ENCODE measurements at regions not wholly inside any gene's neighbourhood (a gene's known extent, or its start where the extent isn't known, plus 50 kb on each side); places are given as distances from the start of the nearest gene placed in this dataset.
A peak's percentile ranks its signal among the peaks of the same experiment; 100 is the strongest.

DNA sequence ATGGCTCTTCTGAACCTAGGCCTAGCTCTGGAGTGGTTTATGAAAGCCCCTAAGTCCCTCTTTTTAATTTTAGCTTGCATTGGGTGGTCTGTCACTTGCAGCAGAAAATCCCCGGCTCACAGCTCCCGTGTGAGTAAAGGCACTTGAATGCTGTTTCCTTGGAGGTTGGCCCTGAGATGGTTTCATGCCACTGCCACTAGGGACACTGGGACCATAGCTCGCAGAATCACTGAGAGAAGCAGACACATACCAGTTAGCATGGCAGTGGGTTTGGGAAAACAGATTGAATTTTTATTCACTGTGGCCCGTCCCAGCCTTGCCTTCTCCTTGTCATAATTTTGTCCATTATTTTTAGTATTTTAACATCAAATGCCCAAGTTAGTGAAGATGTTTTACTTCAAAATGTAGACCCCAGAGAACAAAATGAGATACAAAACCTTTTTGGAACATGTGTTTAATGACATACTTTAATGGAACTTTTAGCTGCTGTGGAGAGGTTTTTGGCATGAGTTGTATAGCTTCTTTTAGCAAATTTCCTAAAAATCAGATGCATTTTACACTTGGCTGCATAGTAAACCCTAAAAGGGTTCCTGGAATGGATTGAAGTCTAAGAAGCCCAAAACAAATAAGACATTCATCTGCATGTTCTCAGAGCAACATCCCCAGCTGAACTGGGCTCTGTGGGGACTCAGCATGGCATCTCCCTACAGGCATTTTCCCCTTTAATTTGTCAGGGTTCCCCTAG is 259.7 kb upstream of the PITRM1 start:
- DNase-seq: peak in 2 of 56 donors; percentile 8 to 18

DNA sequence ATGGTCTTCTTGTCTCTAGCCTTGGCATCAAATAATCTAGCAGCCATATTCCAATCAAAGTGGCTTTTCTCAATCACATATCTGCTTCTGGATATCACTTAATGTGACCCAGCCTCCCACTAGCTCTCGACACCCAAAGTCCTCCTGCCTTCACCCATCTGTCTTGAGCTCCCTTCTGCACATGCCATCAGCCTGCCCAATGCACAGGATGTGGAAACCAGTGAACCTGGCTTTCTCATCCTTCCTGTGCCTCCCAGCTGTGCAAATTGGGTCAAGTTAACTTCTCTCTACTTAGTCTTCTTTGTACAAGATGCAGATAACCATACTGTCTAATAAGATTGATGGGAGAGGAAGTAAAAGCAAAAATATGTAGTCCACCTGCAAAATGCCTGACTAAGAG is 257.9 kb upstream of the PITRM1 start:
- no peak for DNase-seq

DNA sequence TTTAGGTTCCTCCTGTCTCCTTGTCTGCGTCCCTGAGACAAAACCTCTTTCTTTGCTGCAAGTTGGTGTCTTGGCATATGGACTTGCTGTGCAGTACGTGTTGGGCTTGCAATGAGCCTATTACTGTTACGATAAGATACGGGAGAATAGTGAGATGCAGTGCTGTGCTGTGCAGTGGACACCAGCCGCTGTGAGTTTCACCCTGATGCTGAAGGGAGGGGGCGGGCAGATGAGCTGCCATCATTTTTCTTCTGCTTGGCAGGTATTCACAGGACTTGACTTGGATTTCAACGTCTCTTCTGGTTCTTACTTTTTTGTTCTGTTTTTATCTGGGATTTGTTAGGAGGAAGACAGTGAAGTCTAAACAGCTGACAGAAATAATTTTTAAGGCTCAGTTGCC is 257.1 kb upstream of the PITRM1 start:
- DNase-seq: no peak

DNA sequence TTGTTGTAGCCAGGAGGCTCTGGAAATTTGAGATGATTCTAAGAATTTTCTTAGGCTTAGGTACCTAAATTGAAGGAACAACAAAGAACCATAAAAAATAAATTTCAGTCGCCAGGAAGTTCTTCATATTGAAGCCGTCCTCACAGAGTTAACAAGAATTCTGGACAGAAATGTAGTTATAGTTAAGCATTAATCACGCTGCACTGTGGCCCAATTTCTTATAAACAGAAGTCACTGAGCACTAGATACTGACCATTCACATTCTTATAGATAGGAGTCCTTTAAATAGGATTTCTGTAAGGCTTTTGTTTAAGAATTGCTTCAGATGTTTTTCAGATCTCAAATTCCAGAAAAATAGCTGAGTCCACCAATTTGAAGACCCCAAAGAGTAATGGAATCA is 256.2 kb upstream of the PITRM1 start:
- DNase-seq: no peak

DNA sequence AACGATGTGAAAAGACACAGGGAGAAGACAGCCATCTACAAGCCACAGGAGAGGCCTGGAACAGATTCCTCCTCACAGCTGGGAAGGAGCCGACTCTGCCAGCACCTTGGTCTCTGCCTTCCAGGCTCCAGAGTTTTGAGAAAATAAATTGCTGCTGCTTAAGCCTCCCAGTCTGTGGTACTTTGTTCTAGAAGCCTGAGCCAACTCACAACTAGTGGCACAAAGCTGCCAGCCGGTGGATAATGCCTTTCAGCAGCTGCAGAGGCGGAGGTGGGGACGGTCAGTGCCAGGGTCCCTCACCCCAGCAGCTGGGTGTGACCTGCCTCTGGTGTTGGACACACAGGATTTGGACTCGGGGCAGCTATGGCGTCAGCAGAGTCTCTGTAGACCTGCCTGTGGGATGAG is 255.4 kb upstream of the PITRM1 start:
- no peak for DNase-seq

DNA sequence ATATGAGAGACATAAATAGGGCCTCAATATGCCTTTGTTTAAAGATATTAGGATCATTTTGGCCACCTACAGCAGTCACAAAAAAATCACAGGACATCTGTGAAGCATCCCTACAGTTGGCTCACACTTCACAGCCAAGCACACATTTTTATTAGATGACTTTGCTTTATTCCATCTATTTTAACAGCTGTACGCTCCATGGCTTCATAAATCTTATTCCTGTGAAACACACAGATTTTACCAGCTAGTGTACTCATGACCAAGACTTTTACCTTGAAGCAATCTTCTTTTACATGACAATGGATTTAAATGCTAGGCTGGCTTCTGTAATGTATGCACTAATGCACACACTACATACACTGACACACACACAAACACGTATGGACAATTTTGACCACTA is 254.8 kb upstream of the PITRM1 start:
- DNase-seq: no peak

DNA sequence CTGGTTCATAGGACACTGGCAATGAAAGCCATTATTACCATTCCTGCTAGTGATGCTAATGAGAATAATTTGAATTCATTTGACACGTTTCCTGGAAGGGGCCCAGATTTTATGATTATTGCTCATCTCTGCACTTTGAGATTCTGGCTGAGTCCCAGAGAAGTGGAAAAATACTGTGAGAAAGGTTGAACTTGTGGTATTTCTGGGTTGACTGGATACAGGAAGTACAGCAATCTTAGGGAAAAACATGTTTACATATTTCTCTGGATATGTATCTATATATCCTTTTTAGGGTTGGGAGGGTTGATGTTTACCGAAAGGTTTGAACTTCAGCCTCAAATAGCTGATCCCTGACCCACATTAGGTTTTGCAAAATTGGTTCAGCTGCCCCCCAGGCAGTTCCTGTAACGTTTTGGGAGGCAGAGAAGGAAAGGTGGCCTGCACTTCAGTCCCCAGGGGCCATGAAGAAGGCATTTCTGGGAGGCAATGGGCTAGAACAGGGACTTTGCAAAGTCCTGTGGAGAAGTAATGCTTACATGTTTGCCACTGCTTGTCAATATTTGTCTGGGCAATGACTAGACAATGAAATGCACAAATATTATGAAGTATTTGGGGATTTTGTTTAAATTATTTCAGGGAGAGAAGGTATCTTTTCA is 253.7 kb upstream of the PITRM1 start:
- DNase-seq: no peak

DNA sequence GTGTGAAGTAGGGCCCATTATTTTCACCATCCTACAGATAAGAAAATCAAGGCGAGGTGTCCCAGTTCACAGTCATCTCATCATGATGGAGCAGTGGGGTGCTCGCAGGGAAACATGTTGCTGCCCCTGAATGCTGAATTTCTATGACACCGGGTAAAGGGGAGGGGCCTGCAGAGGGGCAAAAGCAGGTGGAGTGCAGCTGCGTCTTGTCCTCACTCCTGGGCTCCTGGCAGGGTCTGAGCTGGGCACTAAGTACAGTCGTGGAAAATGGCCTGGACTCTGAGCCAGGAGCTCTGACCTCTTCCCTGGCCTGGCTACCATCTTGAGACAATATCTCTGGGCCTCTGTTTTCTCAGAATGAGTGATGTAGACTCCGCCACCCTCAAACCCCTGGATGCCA is 253.1 kb upstream of the PITRM1 start:
- no peak for DNase-seq

DNA sequence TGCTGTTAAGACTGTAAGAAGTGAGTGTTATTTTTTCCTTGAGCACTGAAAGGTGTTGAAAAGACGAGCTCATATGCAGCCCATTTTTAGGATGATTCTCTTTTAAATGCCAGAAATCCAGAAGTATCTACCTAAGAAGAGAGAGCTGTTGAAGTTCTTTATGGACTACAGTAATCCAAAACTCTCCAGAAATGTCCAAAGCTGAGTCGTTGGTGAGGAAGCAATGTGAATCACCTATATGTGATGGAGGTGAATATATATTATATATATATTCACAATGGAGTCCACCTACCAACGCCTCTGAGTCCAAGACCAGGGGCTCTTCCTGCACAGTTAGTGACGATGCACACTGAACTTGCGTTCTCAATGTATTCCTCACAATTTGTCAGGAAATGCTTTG is 252.7 kb upstream of the PITRM1 start:
- no peak for DNase-seq

DNA sequence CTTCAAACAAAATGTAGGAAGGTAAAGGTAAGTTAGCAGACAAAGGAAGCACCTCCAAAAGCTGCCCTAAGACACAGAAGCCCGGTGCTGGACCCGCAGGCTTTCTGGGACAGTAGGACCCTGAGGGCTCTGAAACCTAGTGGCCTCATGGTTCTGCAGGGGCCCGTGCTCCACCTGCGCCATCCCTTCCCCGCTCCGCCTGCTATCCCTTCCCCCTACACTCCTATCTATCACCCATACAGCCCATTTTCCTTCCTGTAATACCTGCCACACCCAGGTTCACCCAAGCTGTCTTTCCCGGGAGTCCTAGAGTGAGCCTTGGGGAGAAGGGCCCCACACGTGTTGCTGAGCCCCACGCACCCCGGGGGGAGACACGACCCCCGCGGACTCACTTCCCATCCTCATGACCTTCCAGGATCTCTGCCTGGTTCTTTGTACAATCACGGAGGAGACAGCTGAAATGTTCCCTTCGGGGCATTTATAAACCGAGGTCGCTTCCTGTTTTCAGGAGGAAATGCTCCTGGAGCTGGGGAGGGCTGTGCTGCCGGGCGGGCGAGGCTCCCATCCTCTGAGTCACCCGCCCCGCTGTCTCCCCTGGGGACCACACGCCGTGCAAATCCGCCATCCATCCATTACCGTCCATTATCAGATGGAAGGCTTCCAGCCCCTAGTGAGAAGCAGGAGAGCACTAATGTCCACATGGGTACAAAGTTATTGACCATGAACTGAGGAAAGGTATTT is 251.7 kb upstream of the PITRM1 start:
- peak in 1 of 56 donors; percentile 10 for DNase-seq

DNA sequence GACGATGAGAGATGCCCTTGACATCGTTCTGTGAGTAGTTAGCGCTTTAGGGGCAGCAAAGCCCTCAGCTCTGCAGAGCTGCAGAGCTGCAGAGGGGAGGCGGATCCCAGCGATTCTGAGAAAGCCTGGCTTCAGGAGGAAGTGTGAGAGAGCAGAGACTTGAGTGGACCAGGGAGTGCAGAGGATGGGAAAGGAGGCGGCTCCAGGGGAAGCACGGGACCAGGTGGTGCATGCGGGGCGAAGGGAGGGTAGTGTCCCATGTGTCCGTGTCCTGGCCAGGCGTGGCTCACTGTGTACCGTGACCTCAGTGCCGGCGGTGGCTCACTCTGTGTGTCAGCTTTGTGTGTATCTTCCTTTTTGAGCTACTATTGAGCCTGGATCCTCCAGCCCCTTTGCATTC is 250.8 kb upstream of the PITRM1 start:
- no peak for DNase-seq

DNA sequence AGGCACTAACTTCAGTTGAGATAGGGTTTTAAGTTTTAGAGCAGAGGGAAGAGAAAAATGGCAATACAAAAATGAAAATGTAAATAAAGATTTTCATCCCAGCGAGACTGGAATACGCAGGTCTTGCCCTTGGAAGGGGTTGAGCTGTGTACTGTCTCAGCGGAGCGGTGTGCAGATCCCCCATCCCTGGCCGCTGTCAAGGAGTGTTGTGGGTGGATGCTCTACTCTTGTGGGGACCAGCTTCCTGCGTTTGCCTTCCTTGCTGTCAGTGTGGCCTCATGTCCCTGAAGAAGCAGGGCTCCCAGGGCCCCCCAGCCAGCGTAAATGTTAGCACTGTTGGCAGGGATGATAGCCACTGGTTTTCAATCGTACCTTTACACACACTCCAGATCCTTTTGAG is 249.7 kb upstream of the PITRM1 start:
- DNase-seq: no peak

DNA sequence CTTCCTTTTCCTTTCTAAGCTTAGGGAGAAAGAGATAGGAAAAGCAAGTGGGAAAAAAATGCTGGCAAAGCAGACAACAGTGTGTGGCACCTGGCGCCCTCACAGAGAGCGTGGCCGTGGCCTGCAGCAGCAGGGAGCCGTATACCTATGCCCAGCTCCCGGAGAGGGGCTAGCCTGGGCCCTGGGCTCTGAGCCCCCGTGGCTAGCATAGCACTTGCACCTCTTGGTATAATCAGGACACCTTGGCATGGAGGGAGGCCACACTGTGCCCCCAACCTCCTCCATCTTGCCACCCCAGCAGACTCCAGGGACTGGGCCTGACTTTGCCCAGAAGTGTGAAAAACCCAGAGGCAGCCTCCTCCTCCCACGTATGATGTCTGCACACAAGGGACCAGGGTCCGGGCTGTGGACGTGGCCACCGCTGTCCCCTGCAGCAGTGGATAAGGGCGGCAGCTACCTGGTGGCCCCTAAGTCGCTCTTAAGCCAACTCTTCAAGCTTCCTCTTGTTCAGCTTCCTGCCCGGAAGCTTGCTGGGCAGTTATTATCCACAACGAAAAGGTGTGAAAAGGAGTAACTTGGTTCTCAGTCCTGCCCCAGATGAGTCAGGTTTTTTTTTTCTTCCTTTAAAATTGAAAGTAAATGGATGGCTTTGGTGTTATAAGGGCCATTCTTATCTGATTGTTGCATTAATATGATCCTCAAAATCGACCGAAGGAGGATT is 249.1 kb upstream of the PITRM1 start:
- DNase-seq: no peak

DNA sequence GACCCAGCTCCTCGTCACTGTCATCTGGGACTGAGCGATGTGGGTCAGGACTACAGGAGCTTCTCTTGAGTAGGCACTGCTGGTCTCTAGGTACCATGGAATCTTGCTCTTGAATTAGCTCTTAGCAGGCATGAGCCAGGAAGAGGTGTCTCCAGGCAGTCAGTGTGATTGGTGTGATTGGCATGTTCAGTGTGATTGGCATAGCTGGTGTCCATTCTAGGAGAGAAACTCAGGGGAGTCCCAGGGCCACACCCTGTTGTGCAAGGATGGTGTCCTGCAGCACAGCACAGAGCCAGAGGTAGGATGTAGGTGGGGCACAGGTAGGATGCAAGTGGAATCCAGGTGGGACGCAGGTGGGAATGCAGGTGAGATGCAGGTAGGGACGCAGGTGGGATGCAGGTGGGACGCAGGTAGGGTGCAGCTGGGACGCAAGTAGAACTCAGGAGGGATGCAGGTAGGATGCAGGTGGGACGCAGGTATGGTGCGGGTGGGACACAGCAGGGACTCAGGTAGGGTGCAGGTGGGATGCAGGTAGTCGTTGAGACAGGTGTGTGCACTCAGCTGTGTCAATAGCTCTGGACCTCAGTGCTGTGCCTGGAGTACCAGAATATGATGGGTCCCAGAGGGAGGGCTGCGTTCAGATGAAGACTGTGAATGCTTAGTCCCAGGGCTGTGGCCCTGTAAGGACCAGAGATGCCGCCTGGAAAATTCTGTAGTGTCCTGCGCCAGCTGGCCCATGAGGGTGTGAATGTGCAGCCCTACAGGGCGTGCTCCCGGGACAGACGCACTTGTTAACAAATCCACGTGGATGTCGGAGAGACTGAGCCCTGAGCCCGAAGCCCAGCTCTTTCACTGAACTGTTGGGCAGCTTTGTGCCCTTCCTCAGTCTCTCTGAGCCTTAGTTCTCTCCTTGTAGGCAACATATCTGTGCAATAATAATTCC is 248.2 kb upstream of the PITRM1 start:
- no peak for DNase-seq

DNA sequence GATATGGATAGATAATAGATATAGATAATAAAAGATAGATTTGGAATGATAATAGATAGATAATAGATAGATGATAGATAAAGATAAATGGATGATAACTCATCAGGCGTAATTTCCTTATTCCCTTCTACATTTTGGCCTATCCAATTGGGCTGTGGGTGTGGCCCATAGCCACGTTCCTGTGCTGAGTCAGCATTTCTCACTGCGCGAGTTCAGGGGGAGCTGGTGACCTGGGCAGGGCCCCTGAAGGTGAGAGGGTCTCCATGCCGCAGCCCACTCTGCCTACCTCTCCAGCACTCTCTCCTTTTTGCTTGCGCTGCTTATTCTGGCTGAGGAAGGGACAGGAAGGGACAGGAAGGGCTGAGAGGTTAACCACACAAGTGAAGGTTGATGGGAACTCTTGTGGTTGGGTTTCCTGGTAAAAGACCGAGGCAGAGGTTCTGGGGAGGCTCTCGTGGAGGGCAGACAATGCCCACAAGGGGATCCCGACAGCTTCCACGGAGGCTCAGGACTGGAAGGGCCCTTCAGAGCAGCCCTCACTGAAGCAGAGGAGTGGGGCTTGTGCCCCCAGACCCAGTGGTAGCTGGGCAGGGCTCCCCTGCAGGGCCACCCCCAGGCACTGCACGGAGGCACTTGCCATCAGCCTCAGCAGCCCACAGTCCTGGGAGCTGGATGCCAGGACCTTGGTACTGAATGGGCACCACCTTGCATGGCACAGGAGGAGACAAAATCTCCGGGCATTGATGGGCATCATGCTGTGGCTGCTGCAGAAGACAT is 247.3 kb upstream of the PITRM1 start:
- DNase-seq: no peak

DNA sequence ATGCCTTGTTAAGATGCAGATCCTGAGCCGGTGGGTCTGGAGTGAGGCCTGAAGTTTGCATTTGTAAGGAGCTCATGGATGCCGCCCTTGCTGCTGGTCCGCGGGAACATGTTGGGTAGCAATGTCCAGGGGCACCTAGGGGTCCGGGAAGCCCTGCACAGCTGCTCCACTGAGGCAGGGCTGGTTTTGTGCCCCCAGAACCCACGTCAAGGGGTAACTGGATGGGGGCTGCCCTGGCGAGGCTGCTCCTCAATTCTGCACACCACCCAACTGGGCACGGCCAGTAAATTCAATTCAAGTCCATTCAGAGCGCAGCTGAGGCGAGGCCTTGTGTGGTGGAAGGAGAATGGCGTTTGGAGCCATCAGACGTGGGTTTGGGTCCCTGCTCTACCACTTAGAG is 246.3 kb upstream of the PITRM1 start:
- no peak for DNase-seq

DNA sequence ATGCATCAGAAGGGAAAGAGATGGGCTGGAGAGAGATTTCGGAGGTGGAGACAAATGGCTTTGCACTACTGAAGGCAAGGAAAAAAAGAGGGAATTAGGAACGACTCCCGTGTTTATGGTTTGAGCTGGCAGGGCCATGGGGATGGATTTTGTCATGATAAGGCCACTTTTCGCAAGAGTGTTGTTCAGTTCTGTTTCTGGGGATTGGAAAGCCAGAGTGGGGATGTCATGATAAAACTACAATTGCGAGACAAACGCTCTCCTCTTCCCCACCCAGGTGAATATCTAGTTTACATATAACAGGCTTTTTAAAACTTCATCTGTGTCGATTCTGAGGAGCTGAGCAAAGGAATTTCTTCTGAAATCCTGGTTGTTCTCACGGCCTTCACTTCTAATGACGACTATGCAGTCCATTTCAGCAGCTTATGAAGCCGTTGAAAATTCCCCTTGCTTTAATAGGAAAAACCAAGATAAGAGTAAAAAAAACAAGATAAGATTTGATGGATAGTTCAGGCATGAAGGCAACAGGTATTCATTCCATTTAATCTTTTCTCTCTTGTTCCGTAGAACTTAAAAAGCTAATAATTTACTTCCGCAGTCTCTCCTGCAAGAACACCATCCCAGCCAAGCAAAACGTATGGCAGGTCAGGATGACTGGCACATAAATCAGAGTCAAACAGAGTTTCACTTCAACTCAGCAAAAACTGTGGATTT is 245.6 kb upstream of the PITRM1 start:
- no peak for DNase-seq

DNA sequence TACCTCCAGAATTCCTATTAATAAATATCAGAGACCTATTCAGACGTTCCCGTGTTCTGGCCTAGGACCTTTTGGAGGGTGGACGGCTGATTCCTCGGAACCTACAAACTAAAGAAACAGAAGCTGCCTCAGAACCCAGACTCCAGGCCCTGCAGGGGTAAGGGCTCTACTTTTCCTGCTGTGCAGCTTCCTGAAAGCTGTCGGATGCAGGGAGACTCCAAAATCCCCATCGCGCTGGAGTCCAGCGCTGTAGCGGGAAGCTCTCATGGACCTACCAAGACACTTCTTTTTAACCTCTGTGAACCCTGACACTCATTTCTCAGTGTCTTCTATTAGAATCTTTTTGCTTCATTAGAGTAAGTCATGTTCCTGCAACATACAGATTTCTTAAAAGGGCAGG is 244.5 kb upstream of the PITRM1 start:
- DNase-seq: no peak

DNA sequence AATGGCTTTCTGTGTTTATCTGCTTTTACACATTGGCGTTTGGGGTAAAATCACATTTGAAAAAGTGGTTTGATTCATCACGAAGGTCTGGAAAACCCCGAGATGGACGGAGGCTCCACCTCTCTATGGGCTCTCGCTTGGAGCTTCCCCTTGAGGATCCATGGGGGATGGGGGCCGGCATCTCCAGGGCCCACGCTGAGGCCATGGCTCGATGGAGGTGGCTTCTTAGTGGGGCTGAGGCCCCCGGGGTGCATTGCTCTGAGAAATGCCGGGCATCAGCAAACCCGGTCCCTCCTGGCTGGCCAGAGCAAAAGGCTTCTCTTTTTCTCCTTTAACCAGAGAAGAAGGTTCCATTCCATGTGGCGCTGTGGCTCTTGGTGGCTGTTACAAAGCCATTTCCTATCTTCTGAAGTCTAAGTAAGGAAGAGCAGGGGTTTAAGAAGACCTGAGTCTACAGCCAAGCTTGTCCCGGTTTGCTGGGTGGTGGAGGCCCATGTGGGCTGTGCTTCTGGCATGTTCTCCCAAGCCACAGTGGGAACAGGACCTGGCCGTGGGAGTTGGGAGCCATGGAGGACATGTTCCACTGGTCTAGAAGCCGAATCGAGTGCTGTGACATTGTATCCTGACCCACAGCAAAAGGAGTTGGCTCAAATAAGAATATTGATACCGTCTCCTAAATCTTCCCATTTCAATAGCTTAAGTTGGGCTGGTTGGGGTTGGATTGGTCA is 243.5 kb upstream of the PITRM1 start:
- DNase-seq: no peak

Measured in amygdala (tissue), 56 donors.